GM21786 (cell line): ENCODE measurements at regions not wholly inside any gene's neighbourhood (a gene's known extent, or its start where the extent isn't known, plus 50 kb on each side); places are given as distances from the start of the nearest gene placed in this dataset.
"Not testable (repeated sequence)": the region's sequence is repeated elsewhere in the genome, so short reads cannot be mapped to it uniquely, and the experiment has no call there.

ENCODE experiments used
- ATAC-seq: cut with Tn5 transposase; IDR thresholded peaks from one replicate; pipeline ENCODE4 v1.9.1; 2021; ENCODE audit not compliant: unreplicated experiment

GRCh38 chr6:4341078-4341797, 205.9 kb upstream of the ECI2 start:
- ATAC-seq, result no peak

GRCh38 chr6:4340544-4340943, 205.2 kb upstream of the ECI2 start:
- ATAC-seq, result no peak

GRCh38 chr6:4338884-4339283, 203.5 kb upstream of the ECI2 start:
- no peak for ATAC-seq

GRCh38 chr6:4336778-4337442, 201.5 kb upstream of the ECI2 start:
- ATAC-seq, result no peak

GRCh38 chr6:4336084-4336483, 200.7 kb upstream of the ECI2 start:
- ATAC-seq, result no peak

- not testable (repeated sequence) for ATAC-seq
These were observed 198.9 kb upstream of the ECI2 start for GRCh38 chr6:4334158-4334740.

- ATAC-seq, result no peak
These were observed 192.5 kb upstream of the ECI2 start for GRCh38 chr6:4327841-4328240.

- no peak for ATAC-seq
These were observed 189.4 kb upstream of the ECI2 start for GRCh38 chr6:4324746-4325145.

GRCh38 chr6:4323322-4323721, 187.9 kb upstream of the ECI2 start:
- no peak for ATAC-seq

- no peak for ATAC-seq
These were observed 187.5 kb upstream of the ECI2 start for GRCh38 chr6:4322846-4323309.

- ATAC-seq, result no peak
These were observed 186.9 kb upstream of the ECI2 start for GRCh38 chr6:4322134-4322845.

- no peak for ATAC-seq
These were observed 185.5 kb upstream of the ECI2 start for GRCh38 chr6:4320860-4321259.

- ATAC-seq, result no peak
These were observed 184.8 kb upstream of the ECI2 start for GRCh38 chr6:4319981-4320683.

GRCh38 chr6:4318321-4318720, 182.9 kb upstream of the ECI2 start:
- no peak for ATAC-seq

GRCh38 chr6:4316867-4317400, 181.6 kb upstream of the ECI2 start:
- ATAC-seq, result no peak

- ATAC-seq, result no peak
These were observed 178.9 kb upstream of the ECI2 start for GRCh38 chr6:4314201-4314707.

- ATAC-seq, result no peak
These were observed 177.8 kb upstream of the ECI2 start for GRCh38 chr6:4313044-4313686.

GRCh38 chr6:4311976-4312860, 176.8 kb upstream of the ECI2 start:
- ATAC-seq, result no peak

GRCh38 chr6:4309540-4309939, 174.2 kb upstream of the ECI2 start:
- no peak for ATAC-seq
